ENCODE measurements at regions not wholly inside any gene's neighbourhood (a gene's known extent, or its start where the extent isn't known, plus 50 kb on each side); places are given as distances from the start of the nearest gene placed in this dataset.

- TF ChIP-seq HINFP (CRISPR knock-in tag; IDR thresholded peaks at IDR 0.05; ENCODE audit: low read depth) = no peak
- TF ChIP-seq PLSCR1 (CRISPR knock-in tag; IDR thresholded peaks at IDR 0.05; ENCODE audit: borderline replicate concordance) = no peak
- no peak for TF ChIP-seq THAP7 (CRISPR knock-in tag; IDR thresholded peaks at IDR 0.05)
- TF ChIP-seq TFDP1 (CRISPR knock-in tag; IDR thresholded peaks at IDR 0.05; ENCODE audit: borderline replicate concordance) = no peak
- no peak for TF ChIP-seq MYPOP (CRISPR knock-in tag; IDR thresholded peaks at IDR 0.05)
- TF ChIP-seq ZBTB49 (CRISPR knock-in tag; IDR thresholded peaks at IDR 0.05; ENCODE audit: borderline replicate concordance) = no peak
- TF ChIP-seq MIXL1 (CRISPR knock-in tag; IDR thresholded peaks at IDR 0.05) = 0 out of 2 replicates have a peak, but pooled peaks have one; percentile 54
- TF ChIP-seq GRHL1 (CRISPR knock-in tag; conservative IDR thresholded peaks at IDR 0.05) = no peak
- peak; percentile 96 for TF ChIP-seq ZNF281 (CRISPR knock-in tag; IDR thresholded peaks at IDR 0.05; ENCODE audit: borderline replicate concordance)
- TF ChIP-seq TCF7L2 (IDR thresholded peaks at IDR 0.05; ENCODE audit: low read depth, low read length) = no peak
- no peak for TF ChIP-seq ZNF777 (CRISPR knock-in tag; IDR thresholded peaks at IDR 0.05)
- no peak for TF ChIP-seq ZNF737 (CRISPR knock-in tag; IDR thresholded peaks at IDR 0.05; ENCODE audit: borderline replicate concordance)
- TF ChIP-seq CEBPG (CRISPR knock-in tag; IDR thresholded peaks at IDR 0.05) = no peak
- TF ChIP-seq RARA (CRISPR knock-in tag; IDR thresholded peaks at IDR 0.05) = peak; percentile 50
- no peak for TF ChIP-seq ZNF552 (CRISPR knock-in tag; IDR thresholded peaks at IDR 0.05; ENCODE audit: borderline replicate concordance)
These were observed 148.0 kb upstream of the TBL1XR1 start (continued) for GRCh38 chr3:177345049-177345972.
